ENCODE measurements at regions not wholly inside any gene's neighbourhood (a gene's known extent, or its start where the extent isn't known, plus 50 kb on each side); places are given as distances from the start of the nearest gene placed in this dataset.
A peak's percentile ranks its signal among the peaks of the same experiment; 100 is the strongest.
"Not testable (repeated sequence)": the region's sequence is repeated elsewhere in the genome, so short reads cannot be mapped to it uniquely, and the experiment has no call there.

DNA sequence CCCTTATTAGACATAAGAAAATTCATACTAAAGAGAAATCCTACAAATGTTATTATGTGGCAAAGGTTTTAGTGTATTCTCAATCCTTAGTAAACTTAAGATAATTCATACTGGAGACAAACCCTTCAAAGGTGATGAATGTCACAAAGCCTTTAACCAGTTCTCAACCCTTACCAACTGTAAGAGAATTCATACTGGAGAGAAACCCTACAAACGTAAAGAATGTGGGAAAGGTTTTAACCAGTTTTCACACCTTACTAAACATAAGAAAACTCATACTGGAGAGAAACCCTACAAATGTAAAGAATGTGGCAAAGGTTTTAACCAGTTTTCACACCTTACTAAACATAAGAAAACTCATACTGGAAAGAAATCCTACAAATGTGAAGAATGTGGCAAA, 93.2 kb downstream of the ZNF680 start:
- DNase-seq (ENCODE audit: low read depth in 3 of 3): no peak

DNA sequence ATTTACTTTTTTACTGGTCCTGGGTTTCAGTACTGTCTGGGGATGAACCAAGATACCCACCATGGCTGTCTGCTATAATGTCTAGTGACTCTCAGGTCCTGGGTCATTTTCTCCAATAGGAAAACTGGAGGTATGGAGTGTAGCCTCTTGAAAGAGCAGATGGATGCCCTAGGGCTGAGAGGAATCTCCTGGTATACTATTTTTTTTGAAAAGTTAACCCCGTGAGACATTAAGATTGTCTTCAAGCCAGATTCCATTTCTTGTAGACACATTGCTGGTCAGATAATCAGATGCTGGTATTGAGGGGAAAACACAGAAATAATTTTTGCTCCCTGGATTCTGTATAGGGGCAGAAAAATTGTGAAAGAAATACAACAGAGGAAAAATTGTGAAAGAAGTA, 97.3 kb downstream of the ZNF680 start:
- no peak for DNase-seq (ENCODE audit: low read depth in 3 of 3)

DNA sequence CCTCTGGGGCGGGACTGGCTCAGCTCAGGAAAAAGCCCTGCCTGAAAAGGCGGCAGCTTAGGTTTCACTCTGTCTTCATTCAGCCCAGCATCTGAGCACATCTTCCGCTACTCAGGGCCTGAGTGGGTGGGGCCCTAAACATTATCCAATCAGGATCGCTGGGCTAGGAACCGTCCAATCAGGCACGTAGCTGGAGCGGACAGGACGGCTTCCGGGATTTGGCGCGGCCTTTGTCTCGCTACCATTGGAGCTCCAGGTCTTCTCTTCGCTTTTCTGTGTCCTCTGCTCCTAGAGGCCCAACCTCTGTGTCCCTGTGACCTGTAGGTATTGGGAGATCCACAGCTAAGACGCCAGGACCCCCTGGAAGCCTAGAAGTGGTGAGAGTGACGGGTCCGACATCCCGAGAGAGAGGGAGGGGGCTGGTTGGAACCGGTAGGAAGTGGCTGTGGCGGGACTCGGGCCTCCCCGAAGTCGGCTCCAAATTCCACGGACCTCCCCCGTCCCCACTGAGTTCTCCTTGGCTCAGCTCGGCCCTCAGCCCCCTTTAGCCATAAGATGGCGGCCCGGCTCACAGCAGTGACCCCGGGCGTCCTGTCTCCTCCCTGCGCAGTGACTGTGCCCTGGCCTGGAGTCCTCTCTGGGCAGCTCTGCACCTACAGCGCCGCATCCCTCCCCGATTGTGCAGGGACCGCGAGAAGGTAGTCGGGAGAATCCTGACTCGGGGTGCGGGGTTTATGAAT, 99.1 kb downstream of the ZNF680 start:
- peak in 1 of 3 experiments; percentile 1 for DNase-seq (ENCODE audit: low read depth in 3 of 3)

DNA sequence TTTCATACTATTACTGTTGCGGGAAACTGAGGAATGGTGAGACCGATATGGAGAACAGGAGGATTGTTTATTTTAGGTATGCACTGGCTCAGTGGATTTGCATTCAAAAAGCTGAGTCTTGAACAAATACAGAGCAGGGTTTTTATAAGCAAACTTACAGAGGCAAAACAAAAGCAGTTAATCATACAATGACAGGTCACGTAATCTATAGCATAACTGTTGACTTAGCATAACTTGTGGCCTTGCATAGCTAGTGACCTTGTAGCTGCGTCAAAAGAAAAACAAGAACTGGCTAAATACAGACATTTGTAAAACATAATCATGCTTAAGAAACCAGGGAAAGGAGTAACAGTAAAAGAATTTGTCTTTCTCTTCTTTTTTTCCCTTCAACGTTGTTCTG, 103.0 kb downstream of the ZNF680 start:
- not testable (repeated sequence) for DNase-seq (ENCODE audit: low read depth in 3 of 3)

DNA sequence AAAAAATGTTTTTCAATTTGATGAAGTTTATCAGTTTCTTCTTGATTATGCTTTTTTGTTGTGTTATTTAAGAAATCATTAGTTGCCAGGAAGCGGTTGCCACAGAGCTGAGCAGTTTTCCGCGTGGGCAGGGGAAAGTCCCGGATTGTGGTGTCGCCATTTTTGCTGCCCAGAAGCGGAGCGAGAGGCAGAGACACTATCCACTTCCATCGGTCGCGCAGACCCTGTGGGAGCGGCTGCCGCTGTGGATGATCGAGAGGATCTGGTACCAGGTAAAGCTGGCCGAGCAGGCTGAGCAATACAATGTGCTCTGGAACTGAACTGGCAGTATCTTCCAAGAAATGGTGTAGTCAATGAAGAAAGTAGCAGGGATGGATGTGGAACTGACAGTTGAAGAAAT, 119.8 kb downstream of the ZNF736 start:
- no peak for DNase-seq (ENCODE audit: low read depth in 3 of 3)

DNA sequence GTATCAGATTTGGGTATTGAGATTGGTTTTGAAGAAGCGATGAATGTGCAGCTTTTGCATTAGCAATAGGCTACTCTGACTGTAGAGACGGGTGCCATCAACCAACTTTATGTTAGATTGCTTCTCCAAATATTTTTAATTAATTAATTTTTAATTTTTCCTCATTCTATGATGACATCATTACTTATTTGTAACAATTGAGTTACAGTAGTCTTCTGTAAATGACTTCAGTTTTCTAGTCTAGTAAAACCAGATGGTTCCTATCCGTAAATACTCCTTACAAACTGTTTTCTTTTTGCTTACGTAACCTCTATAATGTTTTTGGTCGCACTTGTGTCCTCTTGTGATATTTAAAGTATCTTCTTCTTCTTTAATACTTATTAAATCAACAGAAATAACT, 118.1 kb downstream of the ZNF736 start:
- no peak for DNase-seq (ENCODE audit: low read depth in 3 of 3)

DNA sequence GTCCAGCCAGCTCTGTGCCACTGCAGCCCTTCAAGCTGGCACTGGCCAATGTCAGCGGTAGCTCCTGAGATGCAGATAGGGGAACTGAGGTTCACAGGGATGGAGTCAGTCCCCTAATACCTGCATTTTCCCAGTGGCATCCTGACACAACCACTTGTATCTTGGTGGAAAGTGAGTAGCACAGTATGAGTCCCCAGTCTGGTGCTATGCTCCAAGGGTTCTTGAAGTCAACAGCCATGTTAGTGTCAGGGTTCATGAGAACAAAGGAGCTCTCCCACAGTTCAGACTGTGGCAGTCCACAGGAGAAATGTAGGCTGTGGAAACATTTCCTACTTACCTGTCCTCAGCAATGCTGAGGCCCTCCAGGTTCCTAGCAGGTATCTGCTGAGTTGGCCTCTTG, 115.5 kb downstream of the ZNF736 start:
- no peak for DNase-seq (ENCODE audit: low read depth in 3 of 3)

DNA sequence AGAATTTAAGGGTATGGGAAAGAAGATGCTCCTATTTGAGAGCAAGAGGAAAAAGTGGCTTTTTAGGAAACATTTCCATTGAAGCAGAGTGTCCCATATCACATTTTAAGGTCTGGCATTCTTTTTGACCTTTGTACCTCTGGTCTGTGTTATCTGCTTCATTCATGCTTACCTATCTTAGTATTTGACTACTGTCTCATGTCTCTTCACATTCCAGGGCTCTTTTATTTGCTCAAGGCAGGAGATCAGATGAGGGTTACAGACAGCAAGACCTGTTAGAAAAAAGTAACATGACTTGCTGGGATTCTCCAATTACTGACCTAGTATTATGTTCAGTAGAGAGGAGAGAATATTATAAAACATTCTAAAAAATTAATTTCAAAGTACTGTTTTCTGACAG, 111.7 kb downstream of the ZNF736 start:
- not testable (repeated sequence) for DNase-seq (ENCODE audit: low read depth in 3 of 3)

DNA sequence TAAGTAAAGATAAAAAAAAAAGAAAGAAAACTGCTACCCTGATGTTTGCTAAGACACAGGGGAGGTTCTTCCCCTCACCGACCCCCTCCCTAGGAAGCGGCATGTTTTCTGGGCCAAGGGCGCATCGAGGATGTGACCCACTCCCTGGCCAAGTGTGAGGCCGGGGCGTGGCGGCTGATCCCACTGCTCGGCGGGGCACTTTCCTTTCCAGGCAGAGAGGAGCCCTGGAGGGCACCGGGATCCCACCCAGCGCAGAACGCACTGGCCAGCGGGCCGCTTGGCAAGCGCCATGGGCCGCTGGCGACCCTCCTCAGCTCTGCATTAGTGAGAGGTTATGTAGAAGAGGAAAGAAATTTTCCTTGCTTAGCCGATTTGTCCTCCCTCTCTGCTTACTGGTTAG, 93.4 kb downstream of the ZNF736 start:
- DNase-seq (ENCODE audit: low read depth in 3 of 3): no peak
